ENCODE measurements at regions not wholly inside any gene's neighbourhood (a gene's known extent, or its start where the extent isn't known, plus 50 kb on each side); places are given as distances from the start of the nearest gene placed in this dataset.
A peak's percentile ranks its signal among the peaks of the same experiment; 100 is the strongest.

DNA sequence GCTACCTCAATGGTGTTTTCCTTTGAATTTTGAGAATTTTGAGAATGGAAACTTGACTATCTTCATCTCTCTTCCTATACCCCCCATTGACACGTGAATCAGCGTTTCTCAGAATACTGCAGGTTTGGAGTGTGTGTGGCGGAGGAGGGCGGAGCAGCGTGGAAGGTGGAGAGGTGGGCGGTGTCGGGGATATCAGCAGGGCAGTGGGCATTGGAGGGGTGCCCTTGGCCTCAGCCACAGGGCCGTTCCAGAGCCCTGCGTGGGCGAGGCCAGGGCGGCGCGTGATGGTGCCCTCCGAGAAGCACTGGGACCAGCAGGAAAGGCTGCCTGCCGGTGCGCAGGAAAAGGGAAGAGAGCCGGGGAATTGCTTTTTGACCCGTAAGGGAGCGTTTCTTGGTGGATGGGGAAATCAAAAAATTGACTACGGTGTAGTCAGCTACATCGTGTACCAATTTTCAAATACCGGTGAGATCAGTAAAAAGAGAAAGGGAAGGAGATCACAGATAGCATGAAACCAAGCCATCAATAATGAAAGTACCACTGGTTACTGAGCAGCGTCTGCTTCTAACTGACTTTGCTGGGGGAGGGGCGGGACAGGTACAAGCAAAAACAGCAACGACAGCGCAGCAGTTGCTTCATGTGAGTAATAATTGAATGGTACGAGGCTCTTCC lies 82.7 kb upstream of the DUSP22 start (continued):
- TF ChIP-seq, protein P1, sequence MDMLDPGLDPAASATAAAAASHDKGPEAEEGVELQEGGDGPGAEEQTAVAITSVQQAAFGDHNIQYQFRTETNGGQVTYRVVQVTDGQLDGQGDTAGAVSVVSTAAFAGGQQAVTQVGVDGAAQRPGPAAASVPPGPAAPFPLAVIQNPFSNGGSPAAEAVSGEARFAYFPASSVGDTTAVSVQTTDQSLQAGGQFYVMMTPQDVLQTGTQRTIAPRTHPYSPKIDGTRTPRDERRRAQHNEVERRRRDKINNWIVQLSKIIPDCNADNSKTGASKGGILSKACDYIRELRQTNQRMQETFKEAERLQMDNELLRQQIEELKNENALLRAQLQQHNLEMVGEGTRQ (IDR thresholded peaks at IDR 0.05; ENCODE audit: borderline replicate concordance, low read depth, low read length): no peak
- TF ChIP-seq CBFB (IDR thresholded peaks at IDR 0.05; ENCODE audit: low read depth) (peak; percentile 69; the same call in 1 of the 2 replicates), TBL1XR1 (IDR thresholded peaks at IDR 0.05; ENCODE audit: low read depth, low read length) (peak; percentile 60; the same call in 1 of the 2 replicates), NBN (IDR thresholded peaks at IDR 0.05) (peak; percentile 65), SRF (IDR thresholded peaks at IDR 0.05; ENCODE audit: low read depth in 2 of 2, low read length in 2 of 2) (no peak), EP300 (IDR thresholded peaks at IDR 0.05; ENCODE audit: borderline replicate concordance in 1 of 2, control insufficient read depth in 1 of 2, low read depth in 2 of 2, low read length in 2 of 2) (no peak), ZNF622 (IDR thresholded peaks at IDR 0.05) (no peak), TCF3 (IDR thresholded peaks at IDR 0.05; ENCODE audit: borderline replicate concordance, insufficient read depth, low read depth, low read length) (peak; percentile 70; the same call in 1 of the 2 replicates), BRCA1 (IDR thresholded peaks at IDR 0.05; ENCODE audit: low read depth, low read length) (no peak), SMAD5 (IDR thresholded peaks at IDR 0.05; ENCODE audit: low read depth) (no peak), MYC (IDR thresholded peaks at IDR 0.05; ENCODE audit: insufficient read depth, insufficient read length, insufficient replicate concordance, low read length, severe bottlenecking) (no peak), ZBED1 (IDR thresholded peaks at IDR 0.05; ENCODE audit: borderline replicate concordance) (peak; percentile 75; the same call in 1 of the 2 replicates), KAT2A (conservative IDR thresholded peaks at IDR 0.05; ENCODE audit: control insufficient read depth, low read depth, low read length) (no peak), TCF7 (IDR thresholded peaks at IDR 0.05; ENCODE audit: borderline replicate concordance) (no peak), CHD1 (IDR thresholded peaks at IDR 0.05; ENCODE audit: low read depth, low read length) (no peak), FOXK2 (IDR thresholded peaks at IDR 0.05) (no peak), SMAD1 (IDR thresholded peaks at IDR 0.05; ENCODE audit: low read depth, partially characterized antibody) (no peak), NR2F1 (conservative IDR thresholded peaks at IDR 0.05) (peak; percentile 79)
- TF ChIP-seq, protein P2, sequence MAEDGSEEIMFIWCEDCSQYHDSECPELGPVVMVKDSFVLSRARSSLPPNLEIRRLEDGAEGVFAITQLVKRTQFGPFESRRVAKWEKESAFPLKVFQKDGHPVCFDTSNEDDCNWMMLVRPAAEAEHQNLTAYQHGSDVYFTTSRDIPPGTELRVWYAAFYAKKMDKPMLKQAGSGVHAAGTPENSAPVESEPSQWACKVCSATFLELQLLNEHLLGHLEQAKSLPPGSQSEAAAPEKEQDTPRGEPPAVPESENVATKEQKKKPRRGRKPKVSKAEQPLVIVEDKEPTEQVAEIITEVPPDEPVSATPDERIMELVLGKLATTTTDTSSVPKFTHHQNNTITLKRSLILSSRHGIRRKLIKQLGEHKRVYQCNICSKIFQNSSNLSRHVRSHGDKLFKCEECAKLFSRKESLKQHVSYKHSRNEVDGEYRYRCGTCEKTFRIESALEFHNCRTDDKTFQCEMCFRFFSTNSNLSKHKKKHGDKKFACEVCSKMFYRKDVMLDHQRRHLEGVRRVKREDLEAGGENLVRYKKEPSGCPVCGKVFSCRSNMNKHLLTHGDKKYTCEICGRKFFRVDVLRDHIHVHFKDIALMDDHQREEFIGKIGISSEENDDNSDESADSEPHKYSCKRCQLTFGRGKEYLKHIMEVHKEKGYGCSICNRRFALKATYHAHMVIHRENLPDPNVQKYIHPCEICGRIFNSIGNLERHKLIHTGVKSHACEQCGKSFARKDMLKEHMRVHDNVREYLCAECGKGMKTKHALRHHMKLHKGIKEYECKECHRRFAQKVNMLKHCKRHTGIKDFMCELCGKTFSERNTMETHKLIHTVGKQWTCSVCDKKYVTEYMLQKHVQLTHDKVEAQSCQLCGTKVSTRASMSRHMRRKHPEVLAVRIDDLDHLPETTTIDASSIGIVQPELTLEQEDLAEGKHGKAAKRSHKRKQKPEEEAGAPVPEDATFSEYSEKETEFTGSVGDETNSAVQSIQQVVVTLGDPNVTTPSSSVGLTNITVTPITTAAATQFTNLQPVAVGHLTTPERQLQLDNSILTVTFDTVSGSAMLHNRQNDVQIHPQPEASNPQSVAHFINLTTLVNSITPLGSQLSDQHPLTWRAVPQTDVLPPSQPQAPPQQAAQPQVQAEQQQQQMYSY (CRISPR knock-in tag; IDR thresholded peaks at IDR 0.05): no peak
- TF ChIP-seq, protein P3, sequence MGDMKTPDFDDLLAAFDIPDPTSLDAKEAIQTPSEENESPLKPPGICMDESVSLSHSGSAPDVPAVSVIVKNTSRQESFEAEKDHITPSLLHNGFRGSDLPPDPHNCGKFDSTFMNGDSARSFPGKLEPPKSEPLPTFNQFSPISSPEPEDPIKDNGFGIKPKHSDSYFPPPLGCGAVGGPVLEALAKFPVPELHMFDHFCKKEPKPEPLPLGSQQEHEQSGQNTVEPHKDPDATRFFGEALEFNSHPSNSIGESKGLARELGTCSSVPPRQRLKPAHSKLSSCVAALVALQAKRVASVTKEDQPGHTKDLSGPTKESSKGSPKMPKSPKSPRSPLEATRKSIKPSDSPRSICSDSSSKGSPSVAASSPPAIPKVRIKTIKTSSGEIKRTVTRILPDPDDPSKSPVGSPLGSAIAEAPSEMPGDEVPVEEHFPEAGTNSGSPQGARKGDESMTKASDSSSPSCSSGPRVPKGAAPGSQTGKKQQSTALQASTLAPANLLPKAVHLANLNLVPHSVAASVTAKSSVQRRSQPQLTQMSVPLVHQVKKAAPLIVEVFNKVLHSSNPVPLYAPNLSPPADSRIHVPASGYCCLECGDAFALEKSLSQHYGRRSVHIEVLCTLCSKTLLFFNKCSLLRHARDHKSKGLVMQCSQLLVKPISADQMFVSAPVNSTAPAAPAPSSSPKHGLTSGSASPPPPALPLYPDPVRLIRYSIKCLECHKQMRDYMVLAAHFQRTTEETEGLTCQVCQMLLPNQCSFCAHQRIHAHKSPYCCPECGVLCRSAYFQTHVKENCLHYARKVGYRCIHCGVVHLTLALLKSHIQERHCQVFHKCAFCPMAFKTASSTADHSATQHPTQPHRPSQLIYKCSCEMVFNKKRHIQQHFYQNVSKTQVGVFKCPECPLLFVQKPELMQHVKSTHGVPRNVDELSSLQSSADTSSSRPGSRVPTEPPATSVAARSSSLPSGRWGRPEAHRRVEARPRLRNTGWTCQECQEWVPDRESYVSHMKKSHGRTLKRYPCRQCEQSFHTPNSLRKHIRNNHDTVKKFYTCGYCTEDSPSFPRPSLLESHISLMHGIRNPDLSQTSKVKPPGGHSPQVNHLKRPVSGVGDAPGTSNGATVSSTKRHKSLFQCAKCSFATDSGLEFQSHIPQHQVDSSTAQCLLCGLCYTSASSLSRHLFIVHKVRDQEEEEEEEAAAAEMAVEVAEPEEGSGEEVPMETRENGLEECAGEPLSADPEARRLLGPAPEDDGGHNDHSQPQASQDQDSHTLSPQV (IDR thresholded peaks at IDR 0.05): no peak
